ENCODE measurements at regions not wholly inside any gene's neighbourhood (a gene's known extent, or its start where the extent isn't known, plus 50 kb on each side); places are given as distances from the start of the nearest gene placed in this dataset.

GRCh38 chr14:101359221-101360053, 201.9 kb upstream of the DIO3 start:
- TF ChIP-seq GATA2 (IDR thresholded peaks at IDR 0.05; ENCODE audit: low read depth, low read length) (no peak), GATA3 (IDR thresholded peaks at IDR 0.05; ENCODE audit: low read depth, low read length) (no peak)
